Middle frontal gyrus (tissue), 1 donor: ENCODE measurements at regions not wholly inside any gene's neighbourhood (a gene's known extent, or its start where the extent isn't known, plus 50 kb on each side); places are given as distances from the start of the nearest gene placed in this dataset.

Source experiments
- DNase-seq: peaks from one replicate; pipeline ENCODE4 v3.0.0-alpha.2; 2015; ENCODE audit warnings: low spot score; ENCODE audit errors: extremely low spot score

GRCh38 chr20:20831794-20832193, 119.3 kb upstream of the RALGAPA2 start:
- DNase-seq: no peak

DNA sequence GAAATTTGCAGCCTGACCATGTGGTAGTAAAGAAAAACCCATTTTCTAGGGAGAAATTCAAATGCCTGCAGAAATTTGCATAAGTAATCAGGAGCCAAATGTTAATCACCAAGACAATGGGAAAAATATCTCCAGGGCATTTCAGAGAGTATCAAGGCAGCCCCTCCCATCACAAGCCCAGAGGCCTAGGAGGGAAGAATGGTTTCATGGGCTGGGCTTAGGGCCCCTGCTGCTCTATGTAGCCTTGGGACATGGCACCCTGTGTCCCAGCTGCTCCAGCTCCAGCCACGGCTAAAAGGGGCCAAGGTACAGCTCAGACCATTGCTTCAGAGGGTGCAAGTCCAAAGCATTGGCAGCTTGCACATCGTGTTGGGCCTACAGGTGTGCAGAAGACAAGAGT, 117.2 kb upstream of the RALGAPA2 start:
- no peak for DNase-seq

DNA sequence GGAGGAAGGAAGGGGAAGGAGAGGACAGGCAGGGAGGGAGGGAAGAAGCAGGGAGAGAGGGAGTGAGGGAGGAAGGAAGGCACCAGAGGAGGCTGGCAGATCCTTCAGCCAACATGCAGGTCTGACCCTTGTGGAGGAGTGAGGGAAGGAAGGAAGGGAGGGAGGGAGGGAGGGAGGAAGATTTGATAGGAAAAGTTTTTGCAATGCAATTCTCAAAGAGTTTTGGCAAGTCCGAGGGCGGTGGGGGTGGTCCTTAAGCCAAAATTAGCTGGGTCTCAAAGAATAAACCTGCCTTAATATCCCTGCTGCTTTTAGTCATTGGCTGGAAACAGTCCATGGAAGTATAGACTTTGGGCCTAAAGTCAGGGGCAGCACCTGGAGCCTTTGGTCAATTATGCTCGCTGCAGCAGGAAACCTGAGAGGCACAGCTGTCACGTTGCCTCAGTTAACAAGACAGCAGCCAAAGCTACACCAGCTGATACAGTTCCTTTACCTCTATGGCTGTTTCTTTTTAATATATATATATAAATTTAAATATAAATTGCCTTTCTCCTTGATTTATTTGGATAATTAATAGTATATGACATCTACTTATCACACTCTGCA, 115.7 kb upstream of the RALGAPA2 start:
- DNase-seq: no peak

DNA sequence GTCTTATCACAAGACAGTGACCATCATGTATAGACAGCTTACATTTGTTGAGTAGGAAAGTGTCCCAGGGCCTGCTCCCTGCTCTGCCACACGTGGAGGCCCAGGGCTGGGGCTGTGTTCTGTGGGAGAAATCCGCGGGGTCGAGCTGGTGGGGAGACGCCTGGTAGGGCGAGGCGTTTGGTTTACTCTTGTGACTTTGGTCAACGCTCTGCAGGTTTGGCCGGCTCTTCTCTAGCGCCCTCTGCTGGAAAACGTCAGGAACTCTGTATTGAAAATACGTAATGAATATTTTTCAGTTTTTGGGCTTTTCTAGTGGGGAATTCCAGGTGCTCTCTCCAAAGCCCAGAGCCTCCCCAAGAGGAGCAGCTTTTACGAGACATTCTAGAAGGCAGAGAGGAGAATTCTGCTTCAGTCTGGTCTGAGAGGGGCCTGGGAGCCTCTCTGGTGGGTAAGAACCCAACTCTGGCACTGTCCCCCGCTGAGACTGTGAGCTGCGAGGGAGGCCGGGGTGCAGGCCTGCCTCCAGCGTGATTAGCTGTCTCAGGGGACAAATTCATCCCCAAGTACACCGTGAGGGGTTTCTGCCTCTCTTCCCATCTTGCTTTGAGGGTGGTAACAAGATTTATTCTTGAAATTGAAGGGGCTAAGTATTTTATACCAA, 112.6 kb upstream of the RALGAPA2 start:
- no peak for DNase-seq

DNA sequence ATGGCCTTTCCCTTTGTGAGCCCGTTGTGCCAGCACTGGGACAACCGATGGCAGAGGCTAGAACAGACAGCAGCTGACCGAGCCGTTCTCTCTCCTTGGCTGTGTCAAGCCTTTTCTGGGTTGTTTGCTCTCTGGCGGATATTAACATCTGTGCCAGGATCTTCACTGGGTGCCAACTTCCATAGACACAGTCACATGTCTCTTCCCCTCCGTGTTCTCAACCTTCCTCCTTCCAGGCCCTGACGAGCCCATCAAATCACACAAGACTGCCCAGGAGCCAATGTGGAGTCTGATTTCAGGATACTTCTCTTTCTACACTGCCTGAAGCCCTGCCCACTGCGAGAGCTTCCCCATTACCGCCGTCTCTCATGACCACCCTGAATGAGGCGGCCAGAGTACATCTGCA, 111.0 kb upstream of the RALGAPA2 start:
- DNase-seq: no peak

DNA sequence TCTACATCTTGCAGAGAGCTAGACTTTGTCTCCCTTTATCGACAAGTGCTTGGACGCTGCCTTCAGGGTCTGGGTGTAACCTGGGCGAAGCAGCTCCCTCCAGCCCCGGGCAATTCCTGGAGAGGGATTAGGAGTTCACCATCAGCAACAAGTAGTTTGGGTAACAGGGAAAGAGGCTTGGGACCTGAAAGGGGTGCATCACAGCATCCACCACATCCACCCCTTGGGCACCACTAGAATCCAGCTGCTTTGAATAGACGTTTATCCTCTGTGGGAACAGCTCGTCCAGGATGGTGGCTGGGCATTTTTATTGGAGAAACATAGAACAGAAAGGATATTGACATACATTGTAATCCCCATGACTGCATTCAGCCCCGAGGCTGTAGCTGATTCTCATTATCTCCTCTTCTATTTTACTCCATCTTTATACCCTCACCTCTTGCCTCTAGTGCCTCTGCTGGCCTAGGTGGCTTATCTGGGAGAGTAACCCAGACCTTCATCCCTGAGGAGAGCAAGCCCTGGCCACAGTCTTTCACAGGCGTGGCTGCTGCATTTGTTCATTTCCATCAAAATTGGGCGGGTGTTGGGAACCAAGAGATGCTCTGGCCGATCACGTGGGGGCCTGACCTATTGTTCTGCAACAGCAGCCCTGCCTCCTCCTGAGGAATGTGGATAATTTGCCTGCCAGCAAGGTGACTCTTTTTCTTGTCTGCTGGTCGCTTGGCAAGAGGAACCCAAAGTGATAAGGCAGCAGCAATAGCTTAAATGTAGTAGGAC, 109.2 kb upstream of the RALGAPA2 start:
- DNase-seq: no peak

DNA sequence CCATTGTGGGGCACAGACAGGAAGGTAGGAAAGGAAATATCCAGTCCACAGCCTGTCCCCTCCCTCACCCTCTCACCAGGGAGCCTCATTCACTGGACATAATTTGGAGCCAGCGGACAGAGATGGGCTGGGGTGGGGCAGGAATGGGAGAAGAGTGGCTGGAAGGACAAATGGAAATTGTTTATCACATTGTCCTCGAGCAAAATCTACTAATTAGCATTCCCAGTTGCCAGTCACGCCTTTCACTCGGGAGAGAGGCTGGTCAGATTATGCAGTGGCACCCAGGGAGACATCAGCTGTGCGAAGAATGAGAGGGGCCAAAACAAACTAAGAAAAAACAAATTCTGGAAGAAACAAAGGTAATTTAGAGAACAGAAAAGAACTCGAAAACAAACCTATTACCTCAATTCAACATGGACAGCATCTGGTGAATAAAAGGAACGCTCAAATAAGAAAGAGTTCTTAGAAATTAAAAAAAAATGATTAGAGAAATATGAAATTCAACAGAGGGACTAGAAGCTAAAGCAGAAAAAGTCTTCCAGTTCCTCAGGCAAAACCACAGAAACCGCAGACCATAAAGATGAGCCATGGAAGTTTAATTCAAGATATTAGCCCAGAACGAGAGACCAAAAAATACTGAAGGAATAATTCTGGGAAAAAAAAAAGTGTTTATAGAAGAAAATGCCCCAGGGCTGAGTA, 108.5 kb upstream of the RALGAPA2 start:
- DNase-seq: no peak

DNA sequence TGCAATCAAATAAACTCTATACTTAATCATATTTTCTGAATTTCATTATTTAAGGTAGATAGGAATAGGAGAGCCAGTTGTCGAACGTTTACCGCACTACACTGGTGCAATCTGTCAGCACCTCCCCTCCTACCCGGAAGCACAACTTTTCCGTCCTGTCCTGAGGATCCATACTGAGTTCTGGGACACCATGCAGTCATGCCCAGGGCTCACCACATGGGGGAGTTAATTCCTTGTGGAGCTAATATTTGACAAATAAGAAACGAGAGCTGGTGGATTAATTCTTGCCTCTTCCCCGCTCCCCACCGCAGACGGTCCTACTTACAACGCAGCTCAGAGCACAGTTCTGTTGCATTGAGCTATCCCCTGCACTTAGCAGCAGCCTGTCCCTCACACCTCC, 107.7 kb upstream of the RALGAPA2 start:
- no peak for DNase-seq

GRCh38 chr20:20816969-20817755, 104.7 kb upstream of the RALGAPA2 start:
- DNase-seq: no peak

DNA sequence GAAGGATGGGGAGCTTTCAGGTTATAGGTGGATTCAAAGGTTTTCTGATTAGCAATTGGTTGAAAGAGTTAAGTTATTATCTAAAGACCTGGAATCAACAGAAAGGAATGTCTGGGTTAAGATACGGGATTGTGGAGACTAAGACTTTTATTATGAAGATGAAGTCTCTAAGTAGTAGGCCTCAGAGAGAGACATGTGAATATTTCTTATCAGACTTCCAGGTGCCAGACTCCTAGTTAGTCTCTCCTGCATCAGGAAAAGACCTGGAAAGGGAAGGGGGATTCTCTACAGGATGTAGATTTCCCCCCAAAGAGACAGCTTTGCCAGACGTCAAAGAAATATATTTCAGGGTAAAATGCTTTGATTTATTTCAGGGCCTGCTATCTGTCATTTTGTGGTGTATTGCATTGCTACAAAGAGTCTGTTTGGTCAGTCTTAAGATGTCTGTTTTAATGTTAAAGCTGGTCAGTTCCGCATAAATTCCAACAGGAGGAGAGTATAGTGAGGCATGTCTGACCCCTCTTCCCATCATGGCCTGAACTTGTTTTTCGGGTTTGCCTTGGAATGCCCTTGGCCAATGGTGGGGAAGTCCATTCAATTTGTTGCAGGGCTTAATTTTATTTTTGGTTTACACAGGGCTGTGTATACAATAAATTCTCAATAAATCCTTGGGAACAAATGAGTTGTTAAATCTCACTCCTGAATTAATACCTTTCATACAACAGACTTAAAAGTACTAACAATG, 103.4 kb upstream of the RALGAPA2 start:
- DNase-seq: no peak

DNA sequence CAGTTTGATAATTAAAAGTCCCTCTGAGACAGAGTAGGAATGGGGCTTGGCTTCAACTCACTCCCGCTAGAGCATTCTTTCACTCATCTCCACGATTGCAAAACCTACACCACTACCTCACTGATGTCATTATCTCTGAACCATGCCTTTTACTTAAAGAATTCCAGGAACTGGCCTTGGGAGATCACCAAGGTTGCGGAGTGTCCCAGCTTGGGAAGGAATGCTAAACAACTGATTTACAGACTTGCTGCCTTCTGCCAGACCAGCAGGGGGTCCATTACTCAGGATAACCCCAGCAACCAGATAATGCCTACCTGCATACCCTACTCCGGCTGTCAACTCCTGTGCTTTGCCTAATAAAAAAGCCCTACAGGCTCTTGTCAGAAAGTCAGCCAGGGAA, 102.2 kb upstream of the RALGAPA2 start:
- DNase-seq: no peak

DNA sequence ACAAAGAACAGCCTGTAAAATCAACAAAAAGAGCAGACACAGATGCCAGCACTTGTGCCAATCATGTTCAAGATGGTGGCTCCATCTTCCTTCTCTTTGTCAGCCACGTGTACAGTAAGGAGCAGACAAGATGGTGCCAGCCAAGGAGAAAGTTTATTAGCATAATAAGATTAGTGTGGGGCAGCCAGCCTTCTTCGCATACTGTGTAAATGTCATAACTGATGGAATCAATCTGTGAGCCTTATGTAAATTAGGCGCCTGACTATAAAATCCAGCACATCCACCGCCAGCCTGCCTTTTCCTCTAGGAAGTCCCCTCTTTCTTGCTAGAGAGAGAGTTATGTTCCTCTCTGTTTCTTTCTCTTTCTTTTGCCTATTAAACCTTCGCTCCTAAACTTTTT, 99.7 kb upstream of the RALGAPA2 start:
- DNase-seq: no peak

DNA sequence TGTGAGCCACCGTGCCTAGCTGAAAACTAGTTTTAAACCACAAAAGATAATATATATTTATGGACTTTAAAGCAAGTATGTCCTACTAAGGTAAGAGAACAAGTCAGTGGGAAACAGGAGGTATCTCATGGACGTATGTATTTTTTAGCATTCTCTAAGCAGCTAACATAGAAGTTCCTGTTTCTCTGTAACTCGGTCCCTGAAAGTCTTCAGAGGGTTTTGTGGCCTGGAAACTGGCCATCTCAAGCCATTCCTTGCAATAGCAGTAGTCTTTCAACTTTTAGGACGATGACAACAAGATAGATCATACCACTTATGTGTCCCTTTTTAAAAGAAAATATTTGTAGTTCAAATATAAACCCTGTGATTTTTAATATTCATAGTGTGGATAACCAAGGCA, 95.6 kb upstream of the RALGAPA2 start:
- DNase-seq: no peak

DNA sequence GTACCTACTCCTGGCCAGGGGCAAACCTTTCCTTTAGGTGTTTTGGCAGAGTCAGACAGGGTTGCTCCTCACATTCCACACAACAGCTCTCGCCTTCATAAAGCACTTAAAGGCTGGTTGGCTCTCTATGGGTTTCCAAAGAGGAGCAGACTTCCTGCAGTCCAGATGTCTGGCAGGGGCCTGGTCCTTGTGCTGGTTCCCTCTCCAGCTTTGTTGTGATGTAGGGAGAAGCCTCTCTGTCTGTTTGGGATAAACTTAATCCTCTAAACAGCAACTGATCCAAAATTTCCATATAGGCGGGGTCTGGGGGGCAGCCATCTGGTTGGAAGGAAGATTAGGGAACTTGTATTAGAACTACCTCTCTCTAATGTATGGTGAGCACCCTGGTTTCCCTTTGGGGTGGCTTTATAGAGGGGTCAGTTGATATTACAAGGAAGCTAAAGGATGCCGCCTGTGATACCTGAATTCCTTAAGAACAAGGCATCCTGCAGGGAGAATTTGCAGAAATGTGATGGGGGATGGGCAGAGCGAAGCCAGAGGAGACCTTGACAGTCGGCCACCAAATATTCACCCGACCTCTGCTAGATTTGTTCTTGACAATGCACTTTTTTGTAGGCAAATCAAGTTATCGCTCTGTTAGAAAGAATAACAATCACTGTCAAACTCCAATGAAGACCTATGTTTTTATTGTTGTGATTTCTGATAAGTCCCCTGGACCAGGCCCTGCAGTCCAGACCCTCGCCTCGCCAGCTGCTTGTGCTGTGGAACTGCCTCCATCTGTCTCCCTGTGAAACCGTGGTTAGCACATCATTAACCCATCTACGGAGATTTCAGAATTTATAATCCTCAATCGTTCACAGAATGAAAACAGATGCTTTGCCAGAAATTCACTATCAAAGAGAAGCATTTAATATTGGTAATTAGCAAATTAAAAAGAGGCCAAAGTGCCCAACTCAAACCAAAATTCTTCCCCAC, 94.0 kb upstream of the RALGAPA2 start:
- no peak for DNase-seq

GRCh38 chr20:20803011-20803410, 90.6 kb upstream of the RALGAPA2 start:
- DNase-seq: no peak

GRCh38 chr20:20802328-20802727, 89.9 kb upstream of the RALGAPA2 start:
- DNase-seq: no peak

DNA sequence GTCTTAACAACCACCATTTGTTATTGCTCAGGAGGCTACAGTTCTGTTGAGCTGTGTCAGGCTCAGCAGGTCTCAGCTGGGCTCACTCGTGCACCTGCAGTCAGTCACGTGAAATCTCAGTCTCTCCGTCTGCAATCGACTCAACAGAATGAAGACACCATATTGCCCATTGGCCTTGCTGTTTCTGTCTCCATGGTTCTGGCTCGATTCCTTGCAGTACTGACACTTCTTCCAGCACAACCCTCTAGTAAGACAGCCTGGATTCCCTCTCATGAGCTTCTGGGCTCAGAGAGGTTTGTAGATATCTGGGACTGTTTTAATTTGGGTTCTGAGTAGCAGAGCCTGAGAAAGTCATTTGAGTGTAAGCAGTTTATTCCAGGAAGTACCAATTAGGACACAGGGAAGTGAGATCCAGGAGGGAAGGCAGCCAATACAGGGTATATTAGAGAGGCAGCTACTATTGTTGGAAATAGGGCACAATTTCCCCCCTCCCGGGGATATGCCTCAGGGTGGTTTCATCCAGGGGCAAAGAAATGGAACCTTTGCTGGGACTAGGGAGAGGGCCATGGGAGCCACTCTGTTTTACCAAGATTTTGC, 87.4 kb upstream of the RALGAPA2 start:
- no peak for DNase-seq

DNA sequence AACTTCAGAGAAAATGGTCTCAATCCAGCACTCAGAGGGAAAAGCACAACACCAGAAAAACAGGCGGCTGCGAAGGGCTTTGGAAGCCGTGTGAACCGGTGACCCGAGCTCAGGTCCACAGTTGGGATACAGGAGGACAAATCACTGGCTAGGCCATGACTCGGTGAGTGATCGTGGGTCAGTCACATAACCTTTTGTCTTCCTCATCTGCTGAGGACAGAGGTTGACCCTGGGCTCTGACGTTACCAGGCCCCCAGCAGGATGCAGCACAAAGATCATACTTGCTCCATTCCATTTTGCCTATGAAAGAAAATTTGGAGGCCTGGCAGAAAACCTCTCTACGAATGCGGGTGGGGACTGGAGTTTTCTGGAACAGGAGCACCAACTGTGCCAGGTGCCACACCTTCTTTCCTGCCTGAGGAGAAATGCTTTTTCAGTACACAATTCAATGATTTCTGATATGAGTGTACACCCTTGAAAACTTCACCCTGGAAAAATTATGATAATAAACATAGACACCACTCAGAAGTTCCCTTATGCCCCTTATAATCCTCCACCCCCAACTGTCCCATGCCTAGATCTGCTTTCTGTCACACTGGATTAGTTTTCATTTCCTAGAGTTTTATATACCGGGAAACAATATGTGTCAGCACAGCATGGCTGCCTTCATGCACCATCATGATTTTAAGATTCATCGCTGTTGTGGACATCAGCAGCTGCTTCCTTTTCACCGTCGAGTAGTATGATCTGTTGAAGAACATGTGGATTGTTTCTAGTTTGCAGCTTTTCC, 85.3 kb upstream of the RALGAPA2 start:
- no peak for DNase-seq
